GM12878 (cell line): ENCODE measurements at regions not wholly inside any gene's neighbourhood (a gene's known extent, or its start where the extent isn't known, plus 50 kb on each side); places are given as distances from the start of the nearest gene placed in this dataset.

Experiments
- ATAC-seq: fragments of 200-7000 bp; cut with Tn5 transposase; 3 replicates; pipeline ENCODE4 v1.9.1; 2020; ENCODE audit warnings: mild to moderate bottlenecking, moderate library complexity
- BruUV-seq: library from RNA; stranded (reverse); fragments of 400-500 nt; replicated peaks from 2 replicates; lab custom pipeline; 2021; lab: Mats Ljungman, UMichigan
- CTCF ChIA-PET: fragments of 300-600 bp; sonication (Branson Sonifier 250); formaldehyde crosslinking; extraction: SDS; loops from one replicate; lab custom pipeline; 2021; ENCODE audit warnings: inconsistent platforms; lab: Yijun Ruan, JAX
- POLR2A ChIA-PET: fragments of 350-600 bp; formaldehyde crosslinking; extraction: SDS; loops from one replicate; lab custom pipeline; 2021; ENCODE audit warnings: inconsistent platforms; lab: Charles Lee
- RAD21 ChIA-PET: fragments of 300-600 bp; sonication (Branson Sonifier 250); formaldehyde crosslinking; loops from one replicate; lab custom pipeline; 2023; ENCODE audit warnings: antibody characterized with exemption; ENCODE audit not compliant: unreplicated experiment; lab: Charles Lee
- SMC1A ChIA-PET: fragments of 300-600 bp; sonication (Branson Sonifier 250); formaldehyde crosslinking; loops from one replicate; lab custom pipeline; 2023; ENCODE audit not compliant: unreplicated experiment, uncharacterized antibody; lab: Charles Lee
- DNase-seq: peaks from one replicate; pipeline ENCODE4 v3.0.0-alpha.2; 2011; ENCODE audit warnings: low read depth, low spot score
- FAIRE-seq: peaks from 3 replicates; lab custom pipeline; 2011; peaks lifted over from hg19 to GRCh38; lab: Jason Lieb, UNC
- H2AFZ ChIP-seq: 2 replicates; pipeline ENCODE4 v1.6.0; 2011; ENCODE audit warnings: low read depth, low read length, control low read depth; ENCODE audit not compliant: control insufficient read depth
- H3K27ac ChIP-seq: 2 replicates; pipeline ENCODE4 v1.5.1; 2011; ENCODE audit warnings: control low read depth; ENCODE audit not compliant: control insufficient read depth, insufficient read depth
- H3K27me3 ChIP-seq, 2 experiments: replicated peaks in 1 of 2; 2 replicates each; pipeline versions ENCODE4 v1.6.0 to v1.6.1; 2011; ENCODE audit warnings: low read length in 1 of 2; ENCODE audit not compliant: control insufficient read depth in 2 of 2, insufficient read depth in 2 of 2
- H3K36me3 ChIP-seq, 2 experiments: 2 replicates each; pipeline ENCODE4 v1.5.1; 2011; ENCODE audit warnings: low read length in 1 of 2; ENCODE audit not compliant: control insufficient read depth in 2 of 2, insufficient read depth in 2 of 2
- H3K4me1 ChIP-seq: 2 replicates; pipeline ENCODE4 v1.6.1; 2011; ENCODE audit warnings: mild to moderate bottlenecking, low read length, moderate library complexity, mixed read lengths; ENCODE audit not compliant: control insufficient read depth, insufficient read depth
- H3K4me2 ChIP-seq: 2 replicates; pipeline ENCODE4 v1.6.0; 2011; ENCODE audit warnings: control low read depth; ENCODE audit not compliant: control insufficient read depth, insufficient read depth
- H3K4me3 ChIP-seq: fragments of 200-600 bp; sonication (generic); 2 replicates; pipeline ENCODE4 v1.5.1; 2016
- H3K79me2 ChIP-seq: 2 replicates; pipeline ENCODE4 v1.6.0; 2011; ENCODE audit warnings: low read length; ENCODE audit not compliant: control insufficient read depth, insufficient read depth
- H3K9ac ChIP-seq: 2 replicates; pipeline ENCODE4 v1.8.0; 2011; ENCODE audit warnings: low read length, control low read depth, mixed read lengths; ENCODE audit not compliant: control insufficient read depth, insufficient read depth
- H3K9me3 ChIP-seq: replicated peaks from 3 replicates; pipeline ENCODE4 v1.5.1; 2011; ENCODE audit warnings: mild to moderate bottlenecking, low read length; ENCODE audit not compliant: control insufficient read depth, insufficient read depth
- H4K20me1 ChIP-seq: 2 replicates; pipeline ENCODE4 v1.6.0; 2011; ENCODE audit not compliant: control insufficient read depth, insufficient read depth
- BCL3 ChIP-seq: IDR thresholded peaks from 2 replicates; pipeline ENCODE4 v1.6.1; 2011; ENCODE audit warnings: borderline replicate concordance, low read depth, mild to moderate bottlenecking, moderate library complexity, low read length; ENCODE audit not compliant: insufficient read depth, poor library complexity, severe bottlenecking
- DPF2 ChIP-seq: fragments of 450-650 bp; IDR thresholded peaks from 2 replicates; pipeline ENCODE4 v1.6.1; 2017; ENCODE audit warnings: mild to moderate bottlenecking
- FOS ChIP-seq: IDR thresholded peaks from 3 replicates; pipeline ENCODE4 v1.6.1; 2011; ENCODE audit warnings: borderline replicate concordance; ENCODE audit not compliant: insufficient read length; ENCODE audit errors: extremely low read depth
- GABPA ChIP-seq: IDR thresholded peaks from 2 replicates; pipeline ENCODE4 v1.6.1; 2014; ENCODE audit warnings: antibody characterized with exemption, low read depth, mild to moderate bottlenecking, inconsistent platforms
- MEF2B ChIP-seq: fragments of 450-650 bp; IDR thresholded peaks from 2 replicates; pipeline ENCODE4 v1.6.1; 2018; ENCODE audit warnings: mild to moderate bottlenecking, moderate library complexity; ENCODE audit not compliant: partially characterized antibody, poor library complexity, severe bottlenecking
- MTA2 ChIP-seq: fragments of 450-650 bp; IDR thresholded peaks from 2 replicates; pipeline ENCODE4 v1.6.1; 2016; ENCODE audit warnings: low read depth, mild to moderate bottlenecking, moderate library complexity
- RFX5 ChIP-seq: IDR thresholded peaks from 2 replicates; pipeline ENCODE4 v1.6.1; 2011; ENCODE audit warnings: low read depth, low read length, improper control_type of control experiment
- SKIL ChIP-seq: fragments of 450-650 bp; IDR thresholded peaks from 2 replicates; pipeline ENCODE4 v1.6.1; 2017; ENCODE audit warnings: mild to moderate bottlenecking, low read depth, inconsistent platforms; ENCODE audit not compliant: poor library complexity, severe bottlenecking
- USF2 ChIP-seq: IDR thresholded peaks from 2 replicates; pipeline ENCODE4 v1.6.1; 2011; ENCODE audit warnings: low read depth, low read length, improper control_type of control experiment, borderline replicate concordance
- YY1 ChIP-seq: IDR thresholded peaks from 2 replicates; pipeline ENCODE4 v1.6.1; 2011; ENCODE audit warnings: low read depth, mild to moderate bottlenecking, low read length
- ZBTB4 ChIP-seq: fragments of 450-650 bp; formaldehyde crosslinking; IDR thresholded peaks from 2 replicates; pipeline ENCODE4 v1.4.0; 2022; ENCODE audit warnings: mild to moderate bottlenecking, moderate library complexity
- ZNF687 ChIP-seq: fragments of 450-650 bp; IDR thresholded peaks from 2 replicates; pipeline ENCODE4 v1.6.1; 2017; ENCODE audit warnings: mild to moderate bottlenecking, moderate library complexity
- WGBS: methylation state at CpG from one replicate; pipeline ENCODE4 v1.1.6; 2016; ENCODE audit warnings: low lambda C conversion rate; ENCODE audit not compliant: insufficient replicate concordance, insufficient coverage; ENCODE audit errors: missing lambda C conversion rate; 5-methylcytosine and 5-hydroxymethylcytosine counted together
- in situ Hi-C: fragments of 300-500 bp; cut with MboI; formaldehyde crosslinking; loops from 9 replicates; pipeline ENCODE4 v1.14.3; 2018; ENCODE audit warnings: mixed read lengths
- intact Hi-C: fragments of 100-400 bp; cut with micrococcal nuclease; formaldehyde crosslinking; loops from one replicate; pipeline ENCODE4 v1.14.2; 2022; ENCODE audit not compliant: unreplicated experiment

- no peaks in the 10 kb centered on the region for H3K27me3 ChIP-seq
- no peaks in the 10 kb centered on the region for H4K20me1 ChIP-seq
- H3K4me3 ChIP-seq: no peak overlapping the region
- no peak overlapping the region for H2AFZ ChIP-seq
- POLR2A ChIA-PET: no interaction called here
- no TSS peak for BruUV-seq
- SMC1A ChIA-PET: no interaction called here
- CTCF ChIA-PET: no interaction called here
- WGBS: 1% methylated on average over 2 of the region's 2 CpGs
- FAIRE-seq (no peak), ATAC-seq (no peak), DNase-seq (no peak)
- H3K9me3 ChIP-seq: no peaks in the 10 kb centered on the region
- H3K36me3 ChIP-seq: no peaks in the 10 kb centered on the region
- no peaks in the 10 kb centered on the region for H3K79me2 ChIP-seq
- no peak overlapping the region for H3K9ac ChIP-seq
- in situ Hi-C loops: no loop called here
- H3K4me2 ChIP-seq: no peak overlapping the region
- H3K27ac ChIP-seq: no peak overlapping the region
- intact Hi-C loops: no loop called here
- no peaks in the 10 kb centered on the region for H3K4me1 ChIP-seq
- RAD21 ChIA-PET: no interaction called here
- TF ChIP-seq YY1: no peak
- TF ChIP-seq MTA2: no peak
- TF ChIP-seq SKIL: no peak
- TF ChIP-seq GABPA: no peak
- TF ChIP-seq BCL3: no peak
- no peak for TF ChIP-seq RFX5
- TF ChIP-seq MEF2B: no peak
- TF ChIP-seq DPF2: no peak
- no peak for TF ChIP-seq USF2
- TF ChIP-seq ZNF687: no peak
- no peak for TF ChIP-seq ZBTB4 (CRISPR knock-in tag)
- no peak for TF ChIP-seq FOS
Observed at GRCh38 chr2:228709788-228710371, 528.4 kb upstream of the SPHKAP start.
